H1 (cell line): ENCODE measurements at regions not wholly inside any gene's neighbourhood (a gene's known extent, or its start where the extent isn't known, plus 50 kb on each side); places are given as distances from the start of the nearest gene placed in this dataset.
"Not testable (repeated sequence)": the region's sequence is repeated elsewhere in the genome, so short reads cannot be mapped to it uniquely, and the experiment has no call there.

ENCODE experiments used
- CTCF ChIA-PET: fragments of 300-600 bp; sonication (Branson Sonifier 250); formaldehyde crosslinking; loops from one replicate; lab custom pipeline; 2021; ENCODE audit not compliant: partially characterized antibody; lab: Charles Lee
- POLR2A ChIA-PET: fragments of 300-600 bp; sonication (Branson Sonifier 250); formaldehyde crosslinking; loops from one replicate; lab custom pipeline; 2021; ENCODE audit warnings: inconsistent platforms; ENCODE audit not compliant: partially characterized antibody; lab: Charles Lee
- DNase-seq, 2 experiments: peaks; one replicate each; pipeline versions ENCODE4 v3.0.0 to v3.0.0-alpha.2; 2010 to 2022; ENCODE audit warnings: low spot score in 2 of 2, low read depth in 1 of 2, mixed read lengths in 1 of 2
- FAIRE-seq: peaks from 2 replicates; lab custom pipeline; 2011; peaks lifted over from hg19 to GRCh38; lab: Jason Lieb, UNC
- H2AFZ ChIP-seq: 2 replicates; pipeline ENCODE4 v1.8.1; 2012; ENCODE audit warnings: low read length, inconsistent platforms
- H2AK5ac ChIP-seq: 2 replicates; pipeline ENCODE4 v1.6.1; 2013; ENCODE audit warnings: low read depth, low read length
- H2BK120ac ChIP-seq: replicated peaks from 2 replicates; pipeline ENCODE3; 2013; ENCODE audit warnings: low read depth, low read length, inconsistent platforms
- H2BK12ac ChIP-seq: 2 replicates; pipeline ENCODE4 v1.6.1; 2013; ENCODE audit warnings: low read depth, low read length
- H2BK15ac ChIP-seq: 2 replicates; pipeline ENCODE4 v1.6.1; 2013; ENCODE audit warnings: low read length
- H2BK20ac ChIP-seq: 2 replicates; pipeline ENCODE4 v1.6.1; 2013; ENCODE audit warnings: low read length
- H2BK5ac ChIP-seq: 2 replicates; pipeline ENCODE4 v1.6.1; 2013; ENCODE audit warnings: low read depth, low read length
- H3K14ac ChIP-seq: 2 replicates; pipeline ENCODE4 v1.6.1; 2013; ENCODE audit warnings: inconsistent platforms; ENCODE audit not compliant: insufficient read length
- H3K18ac ChIP-seq: 2 replicates; pipeline ENCODE4 v1.6.1; 2013; ENCODE audit warnings: low read length; ENCODE audit errors: extremely low read depth
- H3K23ac ChIP-seq: 2 replicates; pipeline ENCODE4 v1.6.1; 2013; ENCODE audit warnings: inconsistent platforms; ENCODE audit not compliant: insufficient read length
- H3K23me2 ChIP-seq: 2 replicates; pipeline ENCODE4 v1.6.1; 2013; ENCODE audit warnings: low read depth, low read length
- H3K27ac ChIP-seq: 2 replicates; pipeline ENCODE4 v1.6.1; 2011; ENCODE audit warnings: low read depth, low read length, inconsistent platforms
- H3K27me3 ChIP-seq, 4 experiments: replicated peaks in 1 of 4; 1 replicate in 1 of 4; 2 replicates in 3 of 4; pipeline versions ENCODE4 v1.6.1 to v1.8.1; 2011 to 2013; ENCODE audit warnings: low read length in 3 of 4, mild to moderate bottlenecking in 3 of 4, inconsistent platforms in 2 of 4, mixed read lengths in 2 of 4, moderate library complexity in 1 of 4; ENCODE audit not compliant: control insufficient read depth in 3 of 4, insufficient read depth in 3 of 4; ENCODE audit errors: extremely low read depth in 1 of 4
- H3K36me3 ChIP-seq, 4 experiments: 2 replicates each; pipeline versions ENCODE4 v1.6.1 to v1.8.1; 2011 to 2013; ENCODE audit warnings: mild to moderate bottlenecking in 4 of 4, low read length in 3 of 4, moderate library complexity in 2 of 4, control low read depth in 1 of 4, inconsistent platforms in 1 of 4; ENCODE audit not compliant: insufficient read depth in 4 of 4, control insufficient read depth in 2 of 4
- H3K4ac ChIP-seq: replicated peaks from 2 replicates; pipeline ENCODE3; 2013; ENCODE audit warnings: low read length, low read depth, mixed read lengths, inconsistent platforms; ENCODE audit not compliant: insufficient read length
- H3K4me1 ChIP-seq, 4 experiments: replicated peaks in 1 of 4; 1 replicate in 1 of 4; 2 replicates in 3 of 4; pipeline versions ENCODE4 v1.6.1 to v1.8.1; 2011 to 2013; ENCODE audit warnings: low read length in 3 of 4, inconsistent platforms in 2 of 4, mixed read lengths in 1 of 4; ENCODE audit not compliant: insufficient read depth in 4 of 4, control insufficient read depth in 3 of 4
- H3K4me2 ChIP-seq, 2 experiments: 2 replicates each; pipeline versions ENCODE4 v1.6.1 to v1.8.1; 2011 to 2013; ENCODE audit warnings: low read depth in 2 of 2, low read length in 2 of 2, control low read depth in 1 of 2, inconsistent platforms in 1 of 2, mild to moderate bottlenecking in 1 of 2; ENCODE audit not compliant: insufficient read depth in 1 of 2
- H3K4me3 ChIP-seq, 4 experiments: fragments of 200-600, 300-600 bp in 1 of 4; sonication (generic), shearing (Covaris generic), sonication (Bioruptor Twin) in 1 of 4; 2 replicates each; pipeline versions ENCODE4 v1.5.1 to v1.8.1; 2011 to 2016; ENCODE audit warnings: low read length in 4 of 4, low read depth in 3 of 4, control low read depth in 2 of 4, inconsistent platforms in 2 of 4, mild to moderate bottlenecking in 2 of 4, mixed read lengths in 1 of 4, moderate library complexity in 1 of 4; ENCODE audit not compliant: insufficient read depth in 2 of 4; ENCODE audit errors: extremely low read depth in 1 of 4
- H3K56ac ChIP-seq: replicated peaks from 2 replicates; pipeline ENCODE3; 2013; ENCODE audit warnings: low read depth, mild to moderate bottlenecking, mixed read lengths, low read length, inconsistent platforms; ENCODE audit not compliant: insufficient read length
- H3K79me1 ChIP-seq: 2 replicates; pipeline ENCODE4 v1.6.1; 2013; ENCODE audit warnings: low read depth, low read length, control low read depth
- H3K79me2 ChIP-seq, 2 experiments: 2 replicates each; pipeline versions ENCODE4 v1.6.1 to v1.8.1; 2012 to 2013; ENCODE audit warnings: low read length in 2 of 2, mild to moderate bottlenecking in 2 of 2, inconsistent platforms in 1 of 2; ENCODE audit not compliant: insufficient read depth in 2 of 2, control insufficient read depth in 1 of 2
- H3K9ac ChIP-seq, 4 experiments: replicated peaks in 1 of 4; 1 replicate in 1 of 4; 2 replicates in 3 of 4; pipeline versions ENCODE4 v1.6.1 to v1.8.1; 2011 to 2013; ENCODE audit warnings: low read depth in 3 of 4, low read length in 3 of 4, control low read depth in 2 of 4, mild to moderate bottlenecking in 2 of 4, moderate library complexity in 2 of 4, inconsistent platforms in 1 of 4; ENCODE audit errors: extremely low read depth in 1 of 4
- H3K9me3 ChIP-seq, 2 experiments: 2 replicates each; pipeline versions ENCODE4 v1.6.1 to v1.8.1; 2012 to 2013; ENCODE audit warnings: mild to moderate bottlenecking in 2 of 2, moderate library complexity in 2 of 2, control low read depth in 1 of 2, inconsistent platforms in 1 of 2, low read depth in 1 of 2, low read length in 1 of 2, mixed read lengths in 1 of 2; ENCODE audit not compliant: insufficient read depth in 2 of 2
- H4K20me1 ChIP-seq, 2 experiments: replicated peaks in 1 of 2; 2 replicates each; pipeline versions ENCODE3 to v1.8.1; 2011 to 2013; ENCODE audit warnings: inconsistent platforms in 2 of 2, low read length in 2 of 2, mild to moderate bottlenecking in 1 of 2; ENCODE audit not compliant: insufficient read depth in 2 of 2, control insufficient read depth in 1 of 2
- H4K5ac ChIP-seq: 2 replicates; pipeline ENCODE4 v1.6.1; 2013; ENCODE audit warnings: low read length, low read depth, mixed read lengths, inconsistent platforms; ENCODE audit not compliant: insufficient read length
- H4K8ac ChIP-seq: 2 replicates; pipeline ENCODE4 v1.8.0; 2013; ENCODE audit warnings: mild to moderate bottlenecking, moderate library complexity, low read length, inconsistent platforms; ENCODE audit not compliant: insufficient read depth; ENCODE audit errors: extremely low read depth
- H4K91ac ChIP-seq: replicated peaks from 2 replicates; pipeline ENCODE3; 2013; ENCODE audit warnings: low read length, mixed read lengths, inconsistent platforms; ENCODE audit not compliant: insufficient read length
- WGBS, 2 experiments: shearing (Covaris generic) in 1 of 2; methylation state at CpG; one replicate each; pipeline versions ENCODE4 v1.1.6 to v1.1.7; 2013 to 2015; ENCODE audit warnings: low lambda C conversion rate in 2 of 2, mixed read lengths in 2 of 2, inconsistent platforms in 1 of 2, low coverage in 1 of 2, missing lambda C conversion rate in 1 of 2; ENCODE audit not compliant: insufficient replicate concordance in 2 of 2, insufficient coverage in 1 of 2, insufficient read length in 1 of 2; ENCODE audit errors: extremely low coverage in 1 of 2, missing lambda C conversion rate in 1 of 2; 5-methylcytosine and 5-hydroxymethylcytosine counted together

- 44% methylated on average over 1 of the region's 1 CpG; no CpG with 5 or more reads in 1 of the 2 experiments for WGBS, 2 experiments
- H2BK120ac ChIP-seq, H4K8ac ChIP-seq, H3K79me2 ChIP-seq, H2AK5ac ChIP-seq, H2BK12ac ChIP-seq, H3K56ac ChIP-seq, H3K4ac ChIP-seq, H3K23ac ChIP-seq, H4K5ac ChIP-seq, POLR2A ChIA-PET, H2BK20ac ChIP-seq, DNase-seq, H3K27ac ChIP-seq, H4K20me1 ChIP-seq, FAIRE-seq, H2BK5ac ChIP-seq, H4K91ac ChIP-seq, H3K4me1 ChIP-seq, H3K36me3 ChIP-seq, CTCF ChIA-PET, H3K9me3 ChIP-seq, H3K23me2 ChIP-seq, H3K14ac ChIP-seq, H3K9ac ChIP-seq, H3K79me1 ChIP-seq, H3K4me2 ChIP-seq, H3K18ac ChIP-seq, H3K4me3 ChIP-seq, H2AFZ ChIP-seq, H2BK15ac ChIP-seq, H3K27me3 ChIP-seq: not testable (repeated sequence)
Measured at GRCh38 chr10:46645110-46645509, 66.2 kb downstream of the SYT15 start.

DNA sequence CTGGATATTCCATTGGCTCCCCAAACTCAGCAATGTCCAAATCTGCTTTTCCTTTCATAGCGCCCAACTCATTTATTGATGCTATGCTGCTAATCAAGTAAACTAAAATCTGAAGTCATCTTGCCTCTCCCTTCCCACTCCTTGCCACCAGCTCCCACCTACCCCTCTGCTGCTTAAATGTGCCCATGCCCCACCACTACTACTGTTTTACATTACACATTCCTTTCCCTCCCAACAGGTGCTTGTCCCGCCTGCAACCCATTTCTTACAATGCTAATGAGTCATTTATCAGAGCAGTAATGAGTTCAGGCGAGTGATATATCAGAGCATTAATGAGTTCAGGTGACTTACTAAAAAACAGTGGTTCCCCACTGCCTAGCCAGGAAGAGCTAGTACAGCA lies 67.2 kb downstream of the SYT15 start:
- H2BK12ac ChIP-seq, H3K14ac ChIP-seq, H3K79me2 ChIP-seq, H3K4me3 ChIP-seq, H3K36me3 ChIP-seq, H2AFZ ChIP-seq, H2AK5ac ChIP-seq, H4K91ac ChIP-seq, H2BK20ac ChIP-seq, H2BK15ac ChIP-seq, DNase-seq, CTCF ChIA-PET, H3K9me3 ChIP-seq, H3K4me2 ChIP-seq, H4K20me1 ChIP-seq, H3K79me1 ChIP-seq, H2BK120ac ChIP-seq, H2BK5ac ChIP-seq, H4K5ac ChIP-seq, H3K27me3 ChIP-seq, H4K8ac ChIP-seq, FAIRE-seq, H3K23ac ChIP-seq, H3K27ac ChIP-seq, H3K4ac ChIP-seq, H3K56ac ChIP-seq, H3K9ac ChIP-seq, H3K18ac ChIP-seq, POLR2A ChIA-PET, H3K4me1 ChIP-seq, H3K23me2 ChIP-seq: not testable (repeated sequence)
- WGBS, 2 experiments, result 68% methylated on average over 3 of the region's 3 CpGs; no CpG with 5 or more reads in 1 of the 2 experiments
